ENCODE measurements at regions not wholly inside any gene's neighbourhood (a gene's known extent, or its start where the extent isn't known, plus 50 kb on each side); places are given as distances from the start of the nearest gene placed in this dataset.

- peaks cover under 1% of the 10 kb centered on the region for H3K9me3 Mint-ChIP-seq
- Histone ChIP-seq H3K9me3 (ENCODE audit: control insufficient read depth, low read length) (no peaks in the 10 kb centered on the region), H3K4me1 (ENCODE audit: control insufficient read depth, insufficient read depth, low read length) (no peaks in the 10 kb centered on the region), H3K27me3 (ENCODE audit: control insufficient read depth, insufficient read depth, low read length, poor library complexity, severe bottlenecking) (no peaks in the 10 kb centered on the region), H3K36me3 (ENCODE audit: control insufficient read depth, insufficient read depth, low read length) (no peaks in the 10 kb centered on the region), H3K27ac (ENCODE audit: low read depth, low read length) (no peak overlapping the region), H3K9ac (ENCODE audit: extremely low read depth, low read length, poor library complexity, severe bottlenecking) (no peak overlapping the region), H3K4me3 (ENCODE audit: low read length) (no peak overlapping the region)
- no peak for DNase-seq
- H3K4me1 Mint-ChIP-seq = peaks cover 9% of the 10 kb centered on the region
- H3K27me3 Mint-ChIP-seq (ENCODE audit: insufficient read depth) = no peaks in the 10 kb centered on the region
- no peak for TF ChIP-seq CTCF (conservative IDR thresholded peaks at IDR 0.05)
- no peak overlapping the region for H3K4me3 Mint-ChIP-seq
- H3K27ac Mint-ChIP-seq = peak overlapping the region; percentile 49
- no peaks in the 10 kb centered on the region for H3K36me3 Mint-ChIP-seq (ENCODE audit: low read depth)
- WGBS, 2 experiments (ENCODE audit: insufficient coverage in 1 of 2, insufficient read length in 1 of 2) = 76 to 77% methylated on average over 4 to 5 of the region's 5 CpGs
Observed at GRCh38 chr6:18795726-18796125, 408.6 kb downstream of the RNF144B start.

- H3K4me3 ChIP-seq (ENCODE audit: low read length) = no peak overlapping the region
- H3K36me3 ChIP-seq (ENCODE audit: control insufficient read depth, insufficient read depth, low read length) = no peaks in the 10 kb centered on the region
- peak; percentile 57 for TF ChIP-seq CTCF (conservative IDR thresholded peaks at IDR 0.05)
- no peak overlapping the region for H3K27ac ChIP-seq (ENCODE audit: low read depth, low read length)
- no peaks in the 10 kb centered on the region for H3K27me3 ChIP-seq (ENCODE audit: control insufficient read depth, insufficient read depth, low read length, poor library complexity, severe bottlenecking)
- Mint-ChIP-seq H3K27me3 (ENCODE audit: insufficient read depth) (no peaks in the 10 kb centered on the region), H3K27ac (no peak overlapping the region), H3K4me3 (no peak overlapping the region), H3K4me1 (no peaks in the 10 kb centered on the region), H3K36me3 (ENCODE audit: low read depth) (no peaks in the 10 kb centered on the region), H3K9me3 (peaks cover 19% of the 10 kb centered on the region)
- 80 to 83% methylated on average over 1 to 3 of the region's 3 CpGs for WGBS, 2 experiments (ENCODE audit: insufficient coverage in 1 of 2, insufficient read length in 1 of 2)
- peaks cover 15% of the 10 kb centered on the region for H3K9me3 ChIP-seq (ENCODE audit: control insufficient read depth, low read length)
- no peak for DNase-seq
- H3K9ac ChIP-seq (ENCODE audit: extremely low read depth, low read length, poor library complexity, severe bottlenecking) = no peak overlapping the region
- H3K4me1 ChIP-seq (ENCODE audit: control insufficient read depth, insufficient read depth, low read length) = no peaks in the 10 kb centered on the region
Observed at GRCh38 chr6:18820725-18821124, 433.6 kb downstream of the RNF144B start.

GRCh38 chr6:18823782-18824386, 436.7 kb downstream of the RNF144B start:
- peaks cover 19% of the 10 kb centered on the region for H3K9me3 Mint-ChIP-seq
- peak; percentile 96 for TF ChIP-seq CTCF (conservative IDR thresholded peaks at IDR 0.05)
- DNase-seq = peak; percentile 94

More at GRCh38 chr6:18823782-18824386, 436.7 kb downstream of the RNF144B start:
- H3K27me3 ChIP-seq (ENCODE audit: control insufficient read depth, insufficient read depth, low read length, poor library complexity, severe bottlenecking) = no peaks in the 10 kb centered on the region
- Mint-ChIP-seq H3K4me3 (no peak overlapping the region), H3K36me3 (ENCODE audit: low read depth) (no peaks in the 10 kb centered on the region), H3K4me1 (no peaks in the 10 kb centered on the region), H3K27me3 (ENCODE audit: insufficient read depth) (no peaks in the 10 kb centered on the region), H3K27ac (no peak overlapping the region)
- WGBS, 2 experiments (ENCODE audit: insufficient coverage in 1 of 2, insufficient read length in 1 of 2) = 59 to 78% methylated on average over 4 to 5 of the region's 5 CpGs
- no peaks in the 10 kb centered on the region for H3K36me3 ChIP-seq (ENCODE audit: control insufficient read depth, insufficient read depth, low read length)
- no peak overlapping the region for H3K27ac ChIP-seq (ENCODE audit: low read depth, low read length)
- H3K4me3 ChIP-seq (ENCODE audit: low read length) = no peak overlapping the region
- H3K9me3 ChIP-seq (ENCODE audit: control insufficient read depth, low read length) = peaks cover 15% of the 10 kb centered on the region
- H3K4me1 ChIP-seq (ENCODE audit: control insufficient read depth, insufficient read depth, low read length) = no peaks in the 10 kb centered on the region
- no peak overlapping the region for H3K9ac ChIP-seq (ENCODE audit: extremely low read depth, low read length, poor library complexity, severe bottlenecking)

Data from endodermal cell (in vitro differentiated cells).